SK-N-SH (cell line): ENCODE measurements at regions not wholly inside any gene's neighbourhood (a gene's known extent, or its start where the extent isn't known, plus 50 kb on each side); places are given as distances from the start of the nearest gene placed in this dataset.

Experiments used
- CTCF ChIP-seq: fragments of 200-600 bp; sonication (generic); IDR thresholded peaks from 2 replicates; pipeline ENCODE4 v1.6.1; 2017; ENCODE audit warnings: antibody characterized with exemption, mild to moderate bottlenecking, moderate library complexity
- EZH2phosphoT487 ChIP-seq: fragments of 200-600 bp; sonication (generic); IDR thresholded peaks from 2 replicates; pipeline ENCODE4 v1.6.1; 2017; ENCODE audit warnings: low read depth, mixed run types, mild to moderate bottlenecking, antibody characterized with exemption, moderate library complexity, borderline replicate concordance
- MEF2A ChIP-seq: IDR thresholded peaks from 2 replicates; pipeline ENCODE4 v1.4.0; 2012; ENCODE audit warnings: low read depth, borderline replicate concordance
- MXI1 ChIP-seq: IDR thresholded peaks from 2 replicates; pipeline ENCODE4 v1.6.1; 2012; ENCODE audit warnings: mild to moderate bottlenecking, low read depth, low read length, improper control_type of control experiment
- POLR2AphosphoS5 ChIP-seq: IDR thresholded peaks from 2 replicates; pipeline ENCODE4 v1.6.1; 2012; ENCODE audit warnings: low read depth, low read length
- RFX5 ChIP-seq: IDR thresholded peaks from 2 replicates; pipeline ENCODE4 v1.6.1; 2012; ENCODE audit warnings: mild to moderate bottlenecking, improper control_type of control experiment, low read length
- RXRA ChIP-seq: IDR thresholded peaks from 2 replicates; pipeline ENCODE4 v1.4.0; 2012; ENCODE audit warnings: low read depth, mild to moderate bottlenecking, borderline replicate concordance
- SMC3 ChIP-seq: IDR thresholded peaks from 2 replicates; pipeline ENCODE4 v1.6.1; 2012; ENCODE audit warnings: low read depth, low read length, improper control_type of control experiment
- TAF1 ChIP-seq: IDR thresholded peaks from 2 replicates; pipeline ENCODE4 v1.6.1; 2012; ENCODE audit warnings: low read depth, mild to moderate bottlenecking, low read length, moderate library complexity, borderline replicate concordance
- YY1 ChIP-seq: IDR thresholded peaks from 2 replicates; pipeline ENCODE4 v1.4.0; 2012; ENCODE audit warnings: low read depth, mild to moderate bottlenecking

- TF ChIP-seq CTCF (no peak), SMC3 (no peak), RFX5 (no peak), EZH2phosphoT487 (no peak), TAF1 (no peak), MEF2A (no peak), MXI1 (no peak), POLR2AphosphoS5 (no peak), YY1 (no peak), RXRA (no peak)
These were observed 77.1 kb upstream of the FGFR2 start for GRCh38 chr10:121675344-121675743.
